ENCODE measurements at regions not wholly inside any gene's neighbourhood (a gene's known extent, or its start where the extent isn't known, plus 50 kb on each side); places are given as distances from the start of the nearest gene placed in this dataset.

DNA sequence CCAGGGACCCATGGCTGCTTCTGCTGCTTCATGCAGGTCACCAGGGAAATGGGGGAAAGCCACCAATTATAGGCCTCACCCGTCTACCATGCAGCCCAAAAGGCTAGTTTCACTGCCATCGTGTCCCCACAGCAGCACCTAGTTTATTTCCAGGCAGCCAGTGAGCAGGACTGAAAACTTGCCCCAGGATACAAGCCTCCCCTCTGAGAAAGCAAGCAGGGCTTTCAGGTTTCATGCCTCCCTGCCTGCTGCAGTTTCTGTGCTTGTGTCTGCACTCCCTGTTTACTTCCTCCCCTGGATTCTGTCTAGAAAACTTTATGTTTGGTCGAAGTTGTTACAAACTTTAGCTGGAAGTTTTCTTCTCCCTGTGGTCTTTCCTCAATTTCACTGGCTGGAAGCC is 319.1 kb downstream of the ANXA1 start:
- no peak for DNase-seq

DNA sequence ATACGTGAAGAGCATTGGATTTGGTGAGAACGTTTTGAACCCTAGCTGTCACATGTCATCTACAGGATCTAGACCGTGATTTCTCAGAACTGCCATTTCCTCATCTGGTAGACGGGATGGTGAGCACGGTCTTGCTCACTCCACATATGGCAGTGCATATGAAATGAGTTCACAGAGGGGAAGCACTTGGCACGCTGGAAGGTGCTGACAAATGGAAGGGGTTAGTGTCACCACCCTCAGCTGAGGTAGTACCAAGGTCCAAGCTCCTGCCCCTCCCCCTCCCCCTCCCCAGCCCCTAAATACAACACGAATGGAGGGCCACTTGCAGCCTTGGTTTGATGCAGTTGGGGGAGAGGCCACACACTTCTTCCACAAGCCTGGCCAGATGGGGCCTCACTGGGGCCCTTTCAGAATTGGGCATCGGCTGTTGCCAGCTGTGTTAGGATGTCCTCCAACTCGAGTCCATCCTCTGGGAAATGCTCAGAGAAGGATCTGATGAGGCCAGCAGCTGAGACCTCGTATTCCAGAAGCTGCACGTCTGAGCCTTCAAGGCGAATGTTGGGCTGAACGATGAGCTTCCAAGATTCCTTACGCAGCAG is 322.4 kb downstream of the ANXA1 start:
- no peak for DNase-seq

DNA sequence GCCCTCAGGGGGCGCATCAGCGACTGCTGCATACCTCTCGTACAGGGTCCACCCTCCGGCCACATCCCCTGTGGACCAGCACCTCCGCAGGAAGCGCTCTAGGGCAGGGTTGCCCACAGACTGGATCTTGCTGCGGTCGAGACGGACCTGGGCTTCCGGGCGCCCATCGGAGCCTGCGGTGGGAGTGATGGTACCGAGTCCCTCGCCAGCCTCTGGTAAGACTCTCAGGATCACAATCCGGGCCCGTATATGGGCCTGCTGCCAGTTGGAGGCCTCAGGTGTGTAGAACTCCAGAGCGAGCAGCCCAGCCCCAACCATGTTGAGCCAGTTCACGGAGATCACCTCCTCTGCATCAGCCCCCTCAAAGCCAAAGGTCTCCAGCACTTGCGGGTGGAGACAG is 323.0 kb downstream of the ANXA1 start:
- DNase-seq: no peak

DNA sequence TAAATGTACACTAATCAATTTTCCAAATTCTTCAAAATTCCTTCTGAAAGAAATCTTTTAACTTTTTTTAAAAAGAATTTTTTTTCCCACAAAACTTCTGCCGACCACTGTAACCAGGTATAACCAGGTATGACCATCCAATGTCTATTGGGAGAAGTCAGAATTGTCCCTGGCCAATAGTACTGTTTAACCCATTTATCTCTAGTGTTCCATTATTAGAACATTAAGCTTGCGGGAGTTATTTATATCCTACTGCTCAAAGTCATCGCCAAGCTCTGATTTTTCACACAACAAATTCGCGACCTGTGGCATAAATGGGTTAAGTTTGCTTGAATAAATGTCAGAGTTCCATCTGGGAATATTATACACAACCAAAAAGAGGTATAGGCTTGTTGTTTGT is 343.2 kb downstream of the ANXA1 start:
- DNase-seq: no peak

DNA sequence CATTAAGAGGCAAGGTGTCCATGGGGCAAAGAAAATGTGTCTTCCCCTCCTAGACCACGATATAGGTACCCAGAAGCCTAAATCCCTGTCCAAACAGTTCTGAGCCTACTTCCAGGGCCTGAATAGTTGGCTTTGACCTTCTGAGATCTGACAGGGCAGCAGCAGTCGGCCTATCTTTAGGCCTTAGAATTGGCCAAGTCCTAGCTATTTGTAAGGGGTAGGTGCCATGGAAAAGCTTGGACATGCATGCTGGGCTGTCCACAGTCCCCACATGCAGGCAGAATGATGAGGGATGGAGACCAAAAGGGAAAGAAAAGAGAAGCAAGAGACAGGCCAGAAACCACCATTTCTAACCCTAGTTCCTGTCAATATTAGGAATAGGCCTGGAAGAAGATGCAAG is 346.1 kb downstream of the ANXA1 start:
- DNase-seq: no peak

DNA sequence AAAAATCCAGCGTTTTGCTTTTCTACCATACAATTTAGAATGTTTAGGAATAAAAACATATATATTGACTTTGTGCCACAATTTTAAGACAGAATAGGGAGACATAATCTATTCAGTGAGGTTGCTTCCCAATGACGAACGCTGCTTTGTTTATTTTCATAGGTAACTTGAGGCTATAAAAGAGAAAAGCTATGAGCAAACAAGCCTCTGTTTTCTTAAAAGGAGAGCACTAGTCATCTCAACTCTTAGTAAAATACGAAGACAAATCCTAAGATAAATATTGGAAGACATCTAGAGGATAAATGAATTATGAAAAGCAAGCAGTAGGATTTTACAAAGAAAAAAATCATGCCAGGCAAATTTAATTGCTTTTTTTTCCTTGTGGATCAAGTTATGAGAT is 363.6 kb downstream of the ANXA1 start:
- DNase-seq: no peak

DNA sequence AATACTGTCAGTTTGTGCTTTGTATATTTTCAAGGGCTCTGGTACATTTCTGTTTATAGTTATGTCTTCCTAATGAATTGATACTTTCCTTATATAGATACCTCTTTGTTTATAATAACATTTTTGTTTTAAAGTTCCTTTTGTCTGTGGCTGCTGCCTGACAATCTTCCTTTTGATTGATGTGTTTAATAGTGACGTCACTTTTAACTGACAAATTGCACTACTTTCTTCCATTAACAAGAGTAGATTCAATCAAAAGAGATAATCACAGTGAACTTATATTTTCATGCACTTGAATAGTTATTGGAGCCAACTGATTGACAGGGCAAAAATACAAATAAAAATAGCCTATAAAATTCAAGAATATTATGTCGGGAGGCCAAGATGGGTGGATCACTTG is 371.7 kb downstream of the ANXA1 start:
- DNase-seq: no peak

DNA sequence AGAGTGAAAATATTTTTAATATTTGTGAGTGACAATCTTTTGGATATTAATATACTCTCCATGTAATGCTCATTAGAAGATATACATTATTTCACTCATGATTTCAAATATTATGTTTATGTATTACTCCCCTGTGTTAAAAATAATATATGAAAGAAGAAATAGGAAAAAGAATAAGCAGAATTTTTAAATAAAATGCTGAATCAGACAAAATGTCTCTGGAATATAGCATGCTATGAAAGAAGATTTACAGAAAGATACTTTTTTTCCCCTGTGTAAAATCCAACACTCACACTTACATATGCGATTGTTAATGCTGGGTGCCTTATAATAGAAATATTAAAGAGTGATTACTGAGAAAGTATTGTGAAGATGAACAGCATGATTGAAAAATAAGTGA is 373.7 kb downstream of the ANXA1 start:
- no peak for DNase-seq

DNA sequence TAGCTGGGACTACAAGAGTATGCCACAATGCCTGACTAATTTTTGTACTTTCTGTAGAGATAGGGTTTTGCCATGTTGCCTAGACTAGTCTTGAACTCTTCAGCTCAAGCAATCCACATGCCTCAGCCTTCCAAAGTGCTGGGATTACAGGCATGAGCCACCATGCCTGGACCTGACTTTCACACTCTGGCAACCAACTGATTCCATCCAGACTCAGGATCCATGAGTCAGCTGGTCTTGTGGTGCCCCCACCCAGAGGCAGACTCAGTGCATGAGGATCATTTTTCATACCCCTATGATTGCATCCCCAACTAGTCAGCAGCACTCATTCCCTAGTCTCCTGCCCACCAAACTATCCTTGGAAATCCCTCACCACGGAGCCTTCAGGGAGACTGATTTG is 375.9 kb downstream of the ANXA1 start:
- DNase-seq: no peak

DNA sequence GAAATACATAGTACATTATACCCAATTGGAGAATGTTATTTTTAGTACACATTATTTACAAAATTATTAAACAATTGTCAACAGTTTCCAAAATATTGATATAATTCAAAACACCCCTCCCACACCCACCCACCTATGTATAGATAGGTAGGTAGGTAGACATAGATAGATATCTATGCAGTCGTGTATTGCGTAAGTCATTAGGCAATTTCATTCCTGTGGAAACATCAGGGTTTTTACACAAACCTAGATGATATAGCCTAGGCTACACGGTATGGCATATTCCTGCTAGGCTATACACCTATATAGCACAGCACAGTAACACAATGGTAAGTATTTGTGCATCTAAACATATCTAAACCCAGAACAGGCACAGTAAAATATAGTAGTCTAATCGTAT is 377.3 kb downstream of the ANXA1 start:
- DNase-seq: no peak

DNA sequence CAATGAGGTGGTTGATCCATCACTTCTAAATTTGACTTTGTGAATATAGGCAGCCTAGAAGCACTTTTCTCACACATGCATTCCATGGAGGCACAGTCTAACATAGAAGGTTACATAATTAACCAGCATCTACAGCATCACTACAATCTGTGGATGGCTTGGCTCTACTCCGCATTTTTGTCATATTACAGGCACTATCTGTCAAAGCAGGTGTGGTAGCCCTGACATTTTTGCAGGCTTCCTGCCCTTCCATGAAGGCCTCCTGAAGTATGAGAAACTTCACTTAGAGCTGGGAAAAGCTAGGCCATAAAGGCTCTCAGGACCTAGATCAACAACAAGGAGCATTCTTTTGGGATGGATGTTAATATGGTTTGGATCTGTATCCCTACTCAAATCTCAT is 378.0 kb downstream of the ANXA1 start:
- DNase-seq: no peak

DNA sequence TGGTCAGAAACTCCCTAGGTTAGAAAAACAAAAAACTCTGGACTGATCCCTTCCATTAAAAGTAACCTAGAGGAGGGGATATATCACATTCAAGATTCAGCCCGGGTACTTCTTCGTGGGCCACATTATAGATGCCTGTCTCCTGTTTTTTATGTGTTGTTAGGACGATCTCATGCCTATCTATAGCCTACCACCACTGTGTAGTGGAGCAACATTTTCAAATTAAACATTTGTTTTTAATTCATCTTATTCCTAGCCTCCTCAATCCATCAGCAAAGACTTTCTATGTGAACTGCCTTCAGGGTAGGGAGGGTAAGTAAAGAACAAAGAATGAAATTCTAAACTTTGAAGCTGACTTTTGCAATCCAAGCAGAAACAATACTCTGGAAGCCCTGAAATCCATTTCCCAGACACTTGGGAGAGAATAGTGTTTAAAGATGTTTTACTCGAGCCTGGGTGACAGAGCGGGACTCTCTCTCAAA is 379.4 kb downstream of the ANXA1 start:
- DNase-seq: no peak

DNA sequence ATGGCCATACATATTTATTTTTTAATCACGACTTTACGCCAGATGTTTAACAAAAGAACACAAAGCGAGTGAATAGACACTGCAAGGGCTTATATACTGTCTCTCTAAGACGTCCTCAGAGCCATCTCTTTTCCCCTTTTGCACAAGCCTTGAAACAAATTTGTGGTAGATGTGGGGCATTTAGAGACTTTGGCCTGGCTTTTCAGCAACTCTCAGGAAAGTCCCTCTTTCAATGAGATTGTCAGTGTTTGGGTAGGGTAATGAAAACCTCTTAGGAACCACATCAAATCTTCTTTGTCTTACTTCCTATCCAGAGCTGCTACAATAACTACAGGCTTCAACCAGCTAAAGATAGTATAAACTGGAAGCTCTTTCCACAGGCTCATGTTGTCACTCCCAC is 380.0 kb downstream of the ANXA1 start:
- DNase-seq: no peak

DNA sequence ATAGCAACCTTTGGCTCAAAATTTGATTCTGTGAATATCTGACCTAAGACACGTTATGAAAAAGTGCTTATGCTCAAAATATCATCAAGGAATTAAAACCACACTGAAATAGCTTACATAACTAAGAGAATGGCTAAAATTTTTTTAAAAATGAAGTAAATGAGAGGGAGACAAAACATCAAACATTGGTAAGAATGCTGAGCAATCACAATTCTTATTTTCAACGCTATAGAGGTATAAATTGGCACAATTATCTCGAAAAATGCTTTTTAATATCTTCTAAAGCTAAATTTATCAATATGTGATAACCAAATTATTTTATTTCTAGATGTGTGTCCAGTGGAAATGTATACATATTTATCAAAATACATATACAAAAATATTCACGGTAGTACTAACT is 381.3 kb downstream of the ANXA1 start:
- no peak for DNase-seq

DNA sequence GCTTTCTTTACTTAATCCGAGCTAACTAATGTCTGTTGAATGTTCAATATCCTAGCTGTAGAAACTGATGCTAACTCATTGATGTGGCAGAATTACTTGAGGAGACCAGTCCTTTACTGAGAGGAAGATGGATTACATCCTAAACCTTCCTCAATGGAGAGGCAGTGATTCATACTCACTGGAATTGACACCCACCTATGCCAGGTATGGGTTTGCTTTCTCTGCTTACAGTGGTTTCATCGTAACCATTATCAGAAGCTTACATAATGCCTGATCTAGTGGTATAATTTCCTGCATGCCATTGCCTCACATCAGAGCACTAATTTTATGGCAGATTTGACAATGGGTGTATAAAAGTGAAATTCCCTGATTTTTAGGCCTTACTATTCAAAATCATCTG is 384.7 kb downstream of the ANXA1 start:
- DNase-seq: no peak

DNA sequence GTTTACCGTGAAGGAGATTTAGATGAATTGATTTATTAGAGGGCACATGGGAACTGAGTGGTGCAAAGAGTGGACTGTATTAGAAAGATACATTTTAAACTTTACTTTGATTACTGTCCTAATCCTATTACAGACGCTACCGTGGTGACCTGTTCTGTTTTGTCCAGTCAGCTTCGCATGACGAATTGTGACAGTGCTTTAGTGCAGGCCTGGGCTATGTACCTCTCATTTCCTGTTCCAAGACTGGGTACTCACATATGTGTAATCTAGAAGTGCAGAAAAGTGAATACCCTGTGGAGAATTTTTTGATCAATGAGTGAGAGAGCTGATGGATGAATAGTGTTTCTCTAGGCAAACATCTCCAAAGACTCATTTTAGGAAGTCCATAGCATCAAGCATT is 385.9 kb downstream of the ANXA1 start:
- no peak for DNase-seq

DNA sequence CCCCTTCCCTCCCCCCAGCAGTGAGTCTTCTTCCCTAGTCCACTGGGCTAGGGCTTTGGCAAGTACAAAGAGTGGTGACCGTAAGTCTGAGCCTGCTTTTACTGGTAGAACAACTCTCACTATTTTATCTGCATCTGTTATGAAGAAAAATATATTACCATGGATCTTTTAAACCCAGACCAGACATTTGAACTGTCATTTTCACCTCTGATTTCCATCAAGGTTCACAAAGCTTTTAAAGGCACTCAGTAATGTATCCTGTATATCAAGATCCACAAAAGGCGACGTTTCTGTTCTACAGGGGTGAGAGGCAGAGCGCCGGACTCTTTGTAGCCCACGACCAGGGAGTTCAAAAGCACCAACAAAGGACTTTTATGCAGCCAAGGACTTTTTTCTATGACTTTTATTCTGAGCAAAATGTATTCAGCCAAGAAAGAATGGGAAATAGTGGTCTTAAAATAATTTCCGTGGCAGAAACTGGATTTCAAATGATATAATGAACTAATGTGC is 388.3 kb downstream of the ANXA1 start:
- DNase-seq: no peak

DNA sequence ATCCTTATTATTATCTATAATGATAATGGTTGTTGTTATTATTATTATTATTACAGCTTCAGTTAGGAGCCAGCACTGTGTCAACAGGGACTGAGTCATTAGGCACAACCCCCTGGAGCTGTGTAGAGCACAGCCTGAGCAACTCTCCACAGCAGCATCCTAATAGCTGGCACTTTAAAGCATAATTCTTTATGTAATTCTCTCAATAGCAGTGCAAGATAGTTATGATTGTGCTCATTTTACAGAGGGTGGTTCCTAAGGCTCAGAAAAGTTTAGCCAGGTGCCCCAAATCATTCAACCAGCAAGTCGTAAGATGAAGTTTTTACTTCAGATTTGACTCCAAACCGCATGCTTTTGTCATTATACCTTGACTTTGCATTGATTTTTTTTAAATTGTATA is 390.3 kb downstream of the ANXA1 start:
- no peak for DNase-seq

DNA sequence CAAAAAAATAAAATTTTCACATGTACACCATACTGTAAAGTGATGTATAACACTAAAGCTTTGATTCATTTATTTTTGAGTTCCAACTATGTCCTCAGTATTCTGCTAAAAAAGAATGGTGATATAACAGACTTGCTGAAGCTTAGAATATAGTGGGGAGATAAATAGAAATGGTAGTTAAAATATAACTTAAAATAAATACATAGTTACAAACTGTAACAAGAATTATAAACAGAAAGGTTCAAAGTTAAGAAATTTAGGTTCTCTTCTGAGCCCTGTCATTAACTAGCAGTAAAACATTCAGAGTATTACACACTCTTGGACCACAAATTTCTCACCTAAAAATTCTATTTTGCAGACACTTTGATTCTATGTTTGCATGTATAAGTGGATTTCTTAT is 392.1 kb downstream of the ANXA1 start:
- no peak for DNase-seq

DNA sequence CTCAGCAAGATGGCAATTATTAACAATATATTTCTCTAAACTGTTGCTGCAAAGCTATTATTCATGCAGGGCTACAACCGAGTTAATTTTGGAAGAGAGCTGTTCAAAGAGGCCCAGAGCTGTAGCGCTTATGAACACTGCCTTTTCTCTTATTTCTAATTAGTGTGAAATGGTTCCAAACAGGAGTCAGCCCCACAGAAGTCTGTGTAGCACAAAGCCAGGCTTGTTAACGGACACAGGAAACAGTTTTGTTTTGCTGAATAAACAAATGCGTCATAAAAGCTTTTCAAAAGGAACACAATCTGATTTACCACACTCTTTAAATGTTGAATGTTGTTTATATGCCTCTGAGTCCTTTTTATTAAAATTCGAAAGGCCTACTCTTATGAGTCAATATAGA is 396.5 kb downstream of the ANXA1 start:
- DNase-seq: no peak

DNA sequence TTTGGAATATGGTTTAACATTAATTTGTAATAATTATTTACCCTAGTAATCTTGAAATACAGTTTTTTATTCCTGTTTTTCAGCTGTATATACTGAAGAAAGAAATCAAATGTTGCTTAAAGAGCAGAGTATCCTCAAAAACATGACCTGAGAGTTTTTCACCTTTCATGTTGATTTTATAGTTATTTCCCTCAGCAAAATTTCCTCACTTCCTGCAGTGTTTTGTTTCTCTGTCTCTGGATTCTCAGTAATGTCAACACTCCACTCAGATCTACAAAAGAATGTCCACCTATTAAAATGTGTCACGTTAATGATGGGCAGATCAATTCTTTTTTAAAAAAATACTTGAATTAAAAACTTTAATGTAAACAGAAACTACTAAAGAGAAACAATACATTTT is 398.3 kb downstream of the ANXA1 start:
- no peak for DNase-seq

DNA sequence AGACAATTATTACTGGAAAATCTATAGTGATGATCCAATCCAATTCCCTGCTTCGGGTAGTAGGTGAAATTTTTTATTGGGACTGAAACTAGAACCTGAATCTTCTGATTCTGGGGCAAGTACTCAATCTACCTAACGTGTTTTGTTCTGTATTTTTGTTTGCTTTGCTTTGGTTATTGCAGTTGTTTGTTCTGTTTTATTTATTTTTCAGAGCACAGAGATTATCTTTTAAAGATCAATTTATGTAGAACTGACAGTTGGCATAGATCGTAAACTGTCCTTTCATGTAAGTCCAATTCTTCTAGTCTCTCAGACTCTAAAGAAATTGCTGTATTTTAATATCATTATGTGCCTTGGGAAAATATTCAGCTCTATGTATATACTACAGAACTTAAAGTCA is 401.6 kb downstream of the ANXA1 start:
- no peak for DNase-seq

DNA sequence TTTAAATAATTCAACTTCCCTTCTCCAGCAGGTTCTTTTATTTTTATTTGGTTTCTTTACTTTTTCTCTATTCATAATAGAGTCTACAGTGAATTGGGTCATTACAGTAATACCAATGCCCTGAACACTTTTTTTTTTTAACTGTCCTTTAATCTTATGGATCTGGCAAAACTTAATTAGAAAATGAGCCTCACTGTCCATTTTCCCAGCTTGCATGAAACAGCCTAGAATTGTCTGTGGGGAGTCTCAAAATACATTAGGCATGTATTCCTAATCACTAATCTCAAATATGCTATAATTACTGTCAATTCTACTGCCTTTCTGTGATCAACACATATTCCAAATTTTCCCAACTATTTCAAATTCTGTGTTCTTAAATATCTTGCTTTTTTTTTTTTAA is 406.8 kb downstream of the ANXA1 start:
- DNase-seq: no peak

DNA sequence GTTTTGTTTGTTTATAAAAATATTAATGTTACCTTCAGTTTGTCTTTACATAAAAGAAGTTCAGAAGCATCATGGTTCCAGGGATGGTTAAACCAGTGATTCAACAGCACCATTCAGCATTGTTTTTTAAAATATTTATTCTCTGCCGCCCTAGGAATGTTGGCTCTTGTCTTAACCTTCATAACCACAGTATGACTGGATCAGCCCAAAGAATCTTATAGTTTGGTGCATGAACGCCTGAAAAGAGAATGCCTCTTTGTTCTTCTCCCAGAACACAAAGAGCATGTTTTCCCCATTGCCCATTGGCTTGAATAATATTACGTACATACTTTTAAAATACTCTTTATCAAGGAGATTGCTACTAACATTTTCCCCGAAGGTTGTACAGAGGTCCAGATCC is 413.4 kb downstream of the ANXA1 start:
- no peak for DNase-seq

DNA sequence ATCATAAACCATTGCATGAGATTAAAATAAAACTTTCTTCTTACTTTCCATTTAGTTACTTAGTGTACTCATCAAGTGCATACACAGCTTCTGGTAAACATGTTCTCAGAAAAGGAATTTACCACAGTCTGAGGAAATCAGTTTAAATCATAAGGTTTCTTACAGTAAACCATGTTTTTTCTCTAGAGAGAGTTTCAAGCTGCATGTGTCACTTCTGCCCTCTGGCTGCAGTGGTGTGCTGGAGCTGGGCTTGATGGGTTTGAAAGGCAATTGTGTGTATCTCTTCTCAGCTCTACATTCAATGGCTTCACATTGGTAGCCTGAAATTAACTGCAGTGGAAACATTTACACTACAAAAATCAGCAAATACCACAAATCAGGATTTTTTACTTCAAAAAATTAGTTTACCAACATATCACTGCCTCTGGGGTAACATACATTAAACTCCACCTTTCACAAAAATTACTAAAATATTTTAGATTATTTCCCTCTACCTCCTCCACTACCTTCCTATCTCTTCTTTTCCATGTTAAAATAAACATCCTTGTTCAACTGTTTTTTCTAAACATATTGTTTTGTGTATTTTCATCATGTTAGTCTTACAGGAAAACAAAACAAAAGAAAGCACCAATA is 414.3 kb downstream of the ANXA1 start:
- DNase-seq: no peak
